ENCODE measurements at regions not wholly inside any gene's neighbourhood (a gene's known extent, or its start where the extent isn't known, plus 50 kb on each side); places are given as distances from the start of the nearest gene placed in this dataset.

DNA sequence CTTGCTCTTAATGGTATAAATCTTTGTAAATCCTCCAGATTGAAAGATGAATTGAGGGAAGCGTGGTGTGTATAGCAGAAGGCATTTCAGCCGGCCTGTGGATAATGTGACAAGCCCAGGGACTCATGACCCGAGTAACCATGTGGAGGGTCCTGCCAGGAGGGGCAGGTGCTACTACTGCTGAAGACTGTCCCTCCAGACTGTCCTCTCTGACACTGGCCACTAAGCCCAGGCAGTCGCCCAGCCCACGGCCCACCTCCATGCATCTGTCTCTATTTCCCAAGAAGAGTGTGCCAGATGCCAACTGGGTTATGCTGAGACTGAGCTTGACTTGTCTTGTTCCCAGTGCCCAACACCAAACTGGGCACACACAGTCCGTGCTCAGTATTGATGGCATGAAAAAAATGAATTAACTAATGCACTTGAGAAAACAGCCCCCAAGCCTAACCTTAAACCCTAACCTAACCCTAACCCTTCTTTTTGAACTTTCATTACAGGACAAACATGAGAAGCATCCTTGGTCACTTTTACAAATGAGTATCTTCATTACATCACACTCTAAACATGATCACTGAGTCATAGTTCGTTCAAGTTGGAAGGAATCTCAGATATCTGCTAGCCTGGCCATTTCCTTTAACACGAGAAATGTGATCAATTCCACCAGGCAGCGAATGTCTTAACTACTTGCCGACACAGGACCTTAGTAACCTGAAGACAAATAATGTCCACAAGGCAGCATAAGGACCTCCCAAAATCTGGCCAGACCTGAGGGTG is 182.2 kb upstream of the RREB1 start:
- Histone ChIP-seq H3K4me2 (ENCODE audit: insufficient read depth, insufficient read length, low read length) (no peak overlapping the region), H3K23me2 (ENCODE audit: insufficient read length, low read depth, low read length, poor library complexity, severe bottlenecking) (no peaks in the 10 kb centered on the region), H3K79me2 (ENCODE audit: insufficient read depth, low read length) (no peaks in the 10 kb centered on the region), H2BK20ac (ENCODE audit: low read depth, low read length, poor library complexity, severe bottlenecking) (no peak overlapping the region), H4K5ac (ENCODE audit: insufficient read length, low read depth, low read length) (no peak overlapping the region), H3K9ac (ENCODE audit: extremely low read depth, insufficient read length, low read length) (no peak overlapping the region), H4K8ac (replicated peaks; ENCODE audit: insufficient read length, low read depth, low read length) (no peak overlapping the region), H3K4me1 (ENCODE audit: insufficient read depth, low read length) (no peaks in the 10 kb centered on the region), H3K79me1 (ENCODE audit: insufficient read depth, low read depth, low read length, poor library complexity, severe bottlenecking) (no peaks in the 10 kb centered on the region), H3K27ac (ENCODE audit: insufficient read length, low read depth, low read length) (no peak overlapping the region), H4K91ac (ENCODE audit: insufficient read length, low read depth, low read length) (no peak overlapping the region), H3T11ph (ENCODE audit: low read length) (no peak overlapping the region), H3K18ac (ENCODE audit: insufficient read length, low read depth, low read length) (no peak overlapping the region), H2AFZ (ENCODE audit: low read length) (no peak overlapping the region), H3K14ac (ENCODE audit: insufficient read depth, low read length) (no peak overlapping the region), H3K9me3 (ENCODE audit: control insufficient read depth, low read depth, low read length) (no peaks in the 10 kb centered on the region), H2BK12ac (ENCODE audit: insufficient read length, low read depth, low read length) (no peak overlapping the region), H2BK120ac (ENCODE audit: low read depth, low read length, poor library complexity, severe bottlenecking) (no peak overlapping the region), H4K20me1 (ENCODE audit: control insufficient read depth, insufficient read depth, insufficient read length) (no peaks in the 10 kb centered on the region), H2BK15ac (ENCODE audit: low read depth, low read length) (no peak overlapping the region), H3K4ac (ENCODE audit: low read depth, low read length) (no peak overlapping the region), H3K23ac (ENCODE audit: insufficient read length, low read depth, low read length) (no peak overlapping the region), H3K27me3 (ENCODE audit: insufficient read depth, low read length) (no peaks in the 10 kb centered on the region), H2AK5ac (ENCODE audit: insufficient read length, low read length) (no peak overlapping the region), H2BK5ac (ENCODE audit: insufficient read length, low read length) (no peak overlapping the region), H3K56ac (ENCODE audit: insufficient read length, low read depth, low read length) (no peak overlapping the region)
- Mint-ChIP-seq H3K9me3 (no peaks in the 10 kb centered on the region; a peak in 1 of 5 replicates), H3K27me3 (ENCODE audit: low read depth) (peaks cover 3% of the 10 kb centered on the region; the same call in 1 of the 2 replicates), H3K36me3 (ENCODE audit: insufficient read depth in 1 of 3, low read depth in 3 of 3) (no peaks in the 10 kb centered on the region), H3K4me3 (no peak overlapping the region), H3K4me1 (peaks cover 8 to 11% of the 10 kb centered on the region in 2 experiments; a peak in 3 of 4 replicates), H3K27ac (no peak overlapping the region)
- TF ChIP-seq, protein P1, sequence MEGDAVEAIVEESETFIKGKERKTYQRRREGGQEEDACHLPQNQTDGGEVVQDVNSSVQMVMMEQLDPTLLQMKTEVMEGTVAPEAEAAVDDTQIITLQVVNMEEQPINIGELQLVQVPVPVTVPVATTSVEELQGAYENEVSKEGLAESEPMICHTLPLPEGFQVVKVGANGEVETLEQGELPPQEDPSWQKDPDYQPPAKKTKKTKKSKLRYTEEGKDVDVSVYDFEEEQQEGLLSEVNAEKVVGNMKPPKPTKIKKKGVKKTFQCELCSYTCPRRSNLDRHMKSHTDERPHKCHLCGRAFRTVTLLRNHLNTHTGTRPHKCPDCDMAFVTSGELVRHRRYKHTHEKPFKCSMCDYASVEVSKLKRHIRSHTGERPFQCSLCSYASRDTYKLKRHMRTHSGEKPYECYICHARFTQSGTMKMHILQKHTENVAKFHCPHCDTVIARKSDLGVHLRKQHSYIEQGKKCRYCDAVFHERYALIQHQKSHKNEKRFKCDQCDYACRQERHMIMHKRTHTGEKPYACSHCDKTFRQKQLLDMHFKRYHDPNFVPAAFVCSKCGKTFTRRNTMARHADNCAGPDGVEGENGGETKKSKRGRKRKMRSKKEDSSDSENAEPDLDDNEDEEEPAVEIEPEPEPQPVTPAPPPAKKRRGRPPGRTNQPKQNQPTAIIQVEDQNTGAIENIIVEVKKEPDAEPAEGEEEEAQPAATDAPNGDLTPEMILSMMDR (conservative IDR thresholded peaks at IDR 0.05), result no peak
- no peak for DNase-seq
- no CpG with 5 or more reads among the region's 10 CpGs for WGBS (ENCODE audit: extremely low coverage, insufficient read length, low lambda C conversion rate)
